ENCODE measurements at regions not wholly inside any gene's neighbourhood (a gene's known extent, or its start where the extent isn't known, plus 50 kb on each side); places are given as distances from the start of the nearest gene placed in this dataset.

GRCh38 chr2:120438301-120439066 is 92.5 kb downstream of the INHBB start:
- DNase-seq (ENCODE audit: low read depth, low spot score), result no peak
- H3K4me3 ChIP-seq (ENCODE audit: low read length), result no peak overlapping the region

- no peak overlapping the region for H3K4me3 ChIP-seq (ENCODE audit: low read length)
Observed at GRCh38 chr2:120439067-120439368, 93.1 kb downstream of the INHBB start.

GRCh38 chr2:120439637-120440384 is 93.9 kb downstream of the INHBB start:
- no peak overlapping the region for H3K4me3 ChIP-seq (ENCODE audit: low read length)
- DNase-seq (ENCODE audit: low read depth, low spot score), result no peak

More at GRCh38 chr2:120439067-120439368, 93.1 kb downstream of the INHBB start:
- DNase-seq (ENCODE audit: low read depth, low spot score), result no peak

GRCh38 chr2:120440521-120441350 is 94.8 kb downstream of the INHBB start:
- no peak overlapping the region for H3K4me3 ChIP-seq (ENCODE audit: low read length)
- DNase-seq (ENCODE audit: low read depth, low spot score), result no peak

- DNase-seq (ENCODE audit: low read depth, low spot score), result no peak
- no peak overlapping the region for H3K4me3 ChIP-seq (ENCODE audit: low read length)
Observed at GRCh38 chr2:120441351-120441700, 95.4 kb downstream of the INHBB start.

GRCh38 chr2:120441744-120442471 is 96.0 kb downstream of the INHBB start:
- DNase-seq (ENCODE audit: low read depth, low spot score), result no peak
- no peak overlapping the region for H3K4me3 ChIP-seq (ENCODE audit: low read length)

- no peak overlapping the region for H3K4me3 ChIP-seq (ENCODE audit: low read length)
- DNase-seq (ENCODE audit: low read depth, low spot score), result no peak
Observed at GRCh38 chr2:120442541-120442922, 96.6 kb downstream of the INHBB start.

- DNase-seq (ENCODE audit: low read depth, low spot score), result no peak
- no peak overlapping the region for H3K4me3 ChIP-seq (ENCODE audit: low read length)
Observed at GRCh38 chr2:120442923-120443571, 97.1 kb downstream of the INHBB start.

GRCh38 chr2:120443946-120444345 is 98.0 kb downstream of the INHBB start:
- DNase-seq (ENCODE audit: low read depth, low spot score), result no peak
- H3K4me3 ChIP-seq (ENCODE audit: low read length), result no peak overlapping the region

- H3K4me3 ChIP-seq (ENCODE audit: low read length), result no peak overlapping the region
- DNase-seq (ENCODE audit: low read depth, low spot score), result no peak
Observed at GRCh38 chr2:120444691-120445240, 98.8 kb downstream of the INHBB start.

GRCh38 chr2:120445449-120446143 is 99.7 kb downstream of the INHBB start:
- no peak overlapping the region for H3K4me3 ChIP-seq (ENCODE audit: low read length)
- no peak for DNase-seq (ENCODE audit: low read depth, low spot score)

GRCh38 chr2:120446236-120447126 is 100.5 kb downstream of the INHBB start:
- no peak for DNase-seq (ENCODE audit: low read depth, low spot score)
- no peak overlapping the region for H3K4me3 ChIP-seq (ENCODE audit: low read length)

GRCh38 chr2:120447127-120447785 is 101.3 kb downstream of the INHBB start:
- no peak for DNase-seq (ENCODE audit: low read depth, low spot score)

GRCh38 chr2:120448436-120448835 is 102.5 kb downstream of the INHBB start:
- no peak overlapping the region for H3K4me3 ChIP-seq (ENCODE audit: low read length)
- no peak for DNase-seq (ENCODE audit: low read depth, low spot score)

More at GRCh38 chr2:120447127-120447785, 101.3 kb downstream of the INHBB start:
- H3K4me3 ChIP-seq (ENCODE audit: low read length), result no peak overlapping the region

- no peak overlapping the region for H3K4me3 ChIP-seq (ENCODE audit: low read length)
- no peak for DNase-seq (ENCODE audit: low read depth, low spot score)
Observed at GRCh38 chr2:120448961-120449810, 103.2 kb downstream of the INHBB start.
